Pancreas (tissue), 10 donors: ENCODE measurements at regions not wholly inside any gene's neighbourhood (a gene's known extent, or its start where the extent isn't known, plus 50 kb on each side); places are given as distances from the start of the nearest gene placed in this dataset.

Source experiments
- ATAC-seq, 4 donors: fragments of 200-7000 bp; cut with Tn5 transposase; one replicate each; pipeline versions ENCODE4 v1.8.0 to v1.9.1; 2020; ENCODE audit warnings: mild to moderate bottlenecking in 4 of 4, moderate library complexity in 4 of 4
- DNase-seq, 6 donors: peaks; one replicate each; pipeline ENCODE4 v3.0.0-alpha.2; 2020
- FAIRE-seq: peaks from 2 replicates; lab custom pipeline; 2012; peaks lifted over from hg19 to GRCh38; lab: Jason Lieb, UNC
- H3K27ac ChIP-seq, 4 donors: fragments of 200-600 bp; sonication (generic); 1 replicate in 3 of 4; 2 replicates in 1 of 4; pipeline versions ENCODE4 v1.5.0 to v1.8.0; 2020
- H3K27me3 ChIP-seq, 4 donors: fragments of 200-600 bp; one replicate each; pipeline ENCODE4 v1.8.0; 2021
- H3K36me3 ChIP-seq, 3 donors: fragments of 200-600 bp; sonication (generic) in 1 of 3; one replicate each; pipeline versions ENCODE4 v1.5.0 to v1.8.0; 2020 to 2021
- H3K4me1 ChIP-seq, 3 donors: fragments of 200-600 bp; one replicate each; pipeline ENCODE4 v1.8.0; 2021
- H3K4me3 ChIP-seq, 4 donors: fragments of 200-600 bp; sonication (generic) in 2 of 4; one replicate each; pipeline versions ENCODE4 v1.5.0 to v1.8.0; 2020 to 2021
- H3K9me3 ChIP-seq, 4 donors: fragments of 200-600 bp; one replicate each; pipeline ENCODE4 v1.8.0; 2021
- WGBS, 2 donors: extraction: QIAGEN DNeasy Blood & Tissue Kit; methylation state at CpG; one replicate each; pipeline ENCODE4 v1.1.7; 2013; 5-methylcytosine and 5-hydroxymethylcytosine counted together
- intact Hi-C, 3 donors: fragments of 100-400 bp; cut with DNase I; formaldehyde crosslinking; loops; one replicate each; pipeline versions ENCODE4 v1.11.1 to v1.14.2; 2022
- TF ChIP-seq, protein P1 (sequence below), 4 donors: fragments of 200-600 bp; sonication (generic) in 3 of 4; IDR thresholded peaks; one replicate each; pipeline versions ENCODE4 v1.5.0 to v1.8.0; 2021; ENCODE audit warnings: antibody characterized with exemption in 4 of 4
- donor health status: healthy with polysubstance abuse.
- donor health status: DM: no; HTN: no; CAD: no; lungs with moderate emphysema.
- donor health status: DM: no; HTN: no; CAD: no.
- donor health status: control.
- donor health status: control.
- donor health status: Bipolar disorder and iron deficiency.
- donor health status: DM: yes; HTN: yes; CAD: no.
- donor health status: DM: no; HTN: no; CAD: no.
- donor health status: DM: no; HTN: no; CAD: no.
- donor health status: DM: yes; HTN: yes; CAD: no.

GRCh38 chr12:82015623-82016347 is 256.6 kb upstream of the PPFIA2 start:
- FAIRE-seq: no peak

DNA sequence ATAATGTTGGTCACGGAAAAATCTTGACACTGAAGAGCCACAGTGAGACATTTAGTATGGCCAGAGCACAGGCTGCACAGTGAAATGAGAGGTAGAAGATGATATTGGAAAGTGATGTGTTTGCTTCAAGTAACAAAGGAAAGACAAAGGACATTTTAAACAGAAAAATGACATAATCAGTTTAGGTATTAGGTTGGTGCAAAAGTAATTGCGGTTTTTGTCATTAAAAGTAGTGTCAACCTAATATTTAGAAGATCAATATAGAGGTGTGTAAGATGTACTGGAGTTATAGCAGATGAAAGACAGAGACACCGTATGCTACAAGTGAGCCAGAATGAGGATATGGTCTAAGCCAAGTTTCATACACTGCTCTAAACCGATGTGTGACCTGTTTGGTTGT is 253.0 kb upstream of the PPFIA2 start:
- DNase-seq: no peak
- Histone ChIP-seq H3K27ac (no peak overlapping the region), H3K27me3 (no peaks in the 10 kb centered on the region), H3K4me1 (no peaks in the 10 kb centered on the region), H3K9me3 (no peaks in the 10 kb centered on the region), H3K4me3 (no peak overlapping the region), H3K36me3 (no peaks in the 10 kb centered on the region)
- intact Hi-C loops: no loop called here
- ATAC-seq: no peak
- no peak for FAIRE-seq
- WGBS, 2 donors: 71 to 78% methylated on average over 4 of the region's 4 CpGs
- TF ChIP-seq, protein P1, sequence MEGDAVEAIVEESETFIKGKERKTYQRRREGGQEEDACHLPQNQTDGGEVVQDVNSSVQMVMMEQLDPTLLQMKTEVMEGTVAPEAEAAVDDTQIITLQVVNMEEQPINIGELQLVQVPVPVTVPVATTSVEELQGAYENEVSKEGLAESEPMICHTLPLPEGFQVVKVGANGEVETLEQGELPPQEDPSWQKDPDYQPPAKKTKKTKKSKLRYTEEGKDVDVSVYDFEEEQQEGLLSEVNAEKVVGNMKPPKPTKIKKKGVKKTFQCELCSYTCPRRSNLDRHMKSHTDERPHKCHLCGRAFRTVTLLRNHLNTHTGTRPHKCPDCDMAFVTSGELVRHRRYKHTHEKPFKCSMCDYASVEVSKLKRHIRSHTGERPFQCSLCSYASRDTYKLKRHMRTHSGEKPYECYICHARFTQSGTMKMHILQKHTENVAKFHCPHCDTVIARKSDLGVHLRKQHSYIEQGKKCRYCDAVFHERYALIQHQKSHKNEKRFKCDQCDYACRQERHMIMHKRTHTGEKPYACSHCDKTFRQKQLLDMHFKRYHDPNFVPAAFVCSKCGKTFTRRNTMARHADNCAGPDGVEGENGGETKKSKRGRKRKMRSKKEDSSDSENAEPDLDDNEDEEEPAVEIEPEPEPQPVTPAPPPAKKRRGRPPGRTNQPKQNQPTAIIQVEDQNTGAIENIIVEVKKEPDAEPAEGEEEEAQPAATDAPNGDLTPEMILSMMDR (IDR thresholded peaks at IDR 0.05): no peak

More at GRCh38 chr12:82015623-82016347, 256.6 kb upstream of the PPFIA2 start:
- H3K27ac ChIP-seq: no peak overlapping the region
- no peak overlapping the region for H3K4me3 ChIP-seq
- ATAC-seq: no peak
- intact Hi-C loops: no loop called here
- no peak for DNase-seq
- H3K36me3 ChIP-seq: no peaks in the 10 kb centered on the region
- 76 to 78% methylated on average over 1 of the region's 1 CpG for WGBS, 2 donors
- no peaks in the 10 kb centered on the region for H3K27me3 ChIP-seq
- H3K9me3 ChIP-seq: no peaks in the 10 kb centered on the region
- no peaks in the 10 kb centered on the region for H3K4me1 ChIP-seq
- TF ChIP-seq, protein P1 (IDR thresholded peaks at IDR 0.05): no peak

DNA sequence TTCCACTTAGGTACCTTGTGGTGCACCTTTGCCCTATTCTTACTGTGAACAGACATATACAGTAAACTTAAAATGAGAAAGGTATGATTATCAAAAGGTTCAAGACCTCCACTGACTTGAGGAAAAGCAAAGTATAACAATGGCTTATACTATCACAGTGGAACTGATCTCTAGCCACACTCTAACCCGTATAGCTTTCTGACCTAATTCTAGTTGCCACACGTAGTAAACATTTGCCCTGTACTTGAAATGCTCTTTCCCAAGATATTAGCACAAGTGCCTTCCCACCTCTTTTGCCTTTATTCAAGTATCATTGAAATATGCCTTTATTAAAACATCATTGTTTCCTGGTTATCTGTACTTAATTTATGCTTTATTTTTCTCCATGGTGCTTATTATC is 250.4 kb upstream of the PPFIA2 start:
- no peak for FAIRE-seq
- WGBS, 2 donors: 49 to 64% methylated on average over 2 of the region's 2 CpGs

GRCh38 chr12:82008251-82008650 is 249.1 kb upstream of the PPFIA2 start:
- no peak for DNase-seq
- Histone ChIP-seq H3K4me1 (no peaks in the 10 kb centered on the region), H3K9me3 (no peaks in the 10 kb centered on the region), H3K27ac (no peak overlapping the region), H3K36me3 (no peaks in the 10 kb centered on the region), H3K4me3 (no peak overlapping the region), H3K27me3 (no peaks in the 10 kb centered on the region)
- TF ChIP-seq, protein P1 (IDR thresholded peaks at IDR 0.05): no peak
- FAIRE-seq: no peak
- WGBS, 2 donors: 71 to 85% methylated on average over 1 of the region's 1 CpG
- no peak for ATAC-seq
- intact Hi-C loops: no loop called here

More for the DNA sequence above, 250.4 kb upstream of the PPFIA2 start:
- H3K27ac ChIP-seq: no peak overlapping the region
- TF ChIP-seq, protein P1 (IDR thresholded peaks at IDR 0.05): no peak
- DNase-seq (no peak), ATAC-seq (no peak)
- H3K4me3 ChIP-seq: no peak overlapping the region
- H3K4me1 ChIP-seq: no peaks in the 10 kb centered on the region
- H3K36me3 ChIP-seq: no peaks in the 10 kb centered on the region
- no peaks in the 10 kb centered on the region for H3K9me3 ChIP-seq
- intact Hi-C loops: no loop called here
- no peaks in the 10 kb centered on the region for H3K27me3 ChIP-seq

- Histone ChIP-seq H3K27me3 (no peaks in the 10 kb centered on the region), H3K36me3 (no peaks in the 10 kb centered on the region), H3K4me1 (no peaks in the 10 kb centered on the region), H3K27ac (no peak overlapping the region), H3K4me3 (no peak overlapping the region), H3K9me3 (no peaks in the 10 kb centered on the region)
- DNase-seq (no peak), ATAC-seq (no peak), FAIRE-seq (no peak)
- WGBS, 2 donors: 41 to 65% methylated on average over 2 of the region's 2 CpGs
- TF ChIP-seq, protein P1 (IDR thresholded peaks at IDR 0.05): no peak
- intact Hi-C loops: no loop called here
Measured at GRCh38 chr12:81998761-81999378, 239.7 kb upstream of the PPFIA2 start.
